Activated CD4-positive, alpha-beta T cell treated with anti-CD3 and anti-CD28 coated beads, Interleukin-2, amount 50 U/mL, for 48 hours (primary cell): ENCODE measurements at regions not wholly inside any gene's neighbourhood (a gene's known extent, or its start where the extent isn't known, plus 50 kb on each side); places are given as distances from the start of the nearest gene placed in this dataset.
A peak's percentile ranks its signal among the peaks of the same experiment; 100 is the strongest.

ENCODE experiments used
- DNase-seq, 2 experiments: peaks; one replicate each; pipeline ENCODE4 v3.0.0-alpha.2; 2020

GRCh38 chr4:129561886-129562671 lies 466.1 kb downstream of the C4orf33 start:
- no peak for DNase-seq

GRCh38 chr4:129565214-129565613 lies 469.3 kb downstream of the C4orf33 start:
- no peak for DNase-seq

GRCh38 chr4:129570326-129570725 lies 474.4 kb downstream of the C4orf33 start:
- no peak for DNase-seq

GRCh38 chr4:129578336-129578735 lies 482.4 kb downstream of the C4orf33 start:
- DNase-seq, result no peak

- no peak for DNase-seq
Measured at GRCh38 chr4:129581305-129581704, 485.4 kb downstream of the C4orf33 start.

GRCh38 chr4:129583868-129584267 lies 487.9 kb downstream of the C4orf33 start:
- DNase-seq, result no peak

- no peak for DNase-seq
Measured at GRCh38 chr4:129598582-129598981, 502.6 kb downstream of the C4orf33 start.

GRCh38 chr4:129600898-129601297 lies 504.9 kb downstream of the C4orf33 start:
- no peak for DNase-seq

GRCh38 chr4:129602447-129602846 lies 506.5 kb downstream of the C4orf33 start:
- no peak for DNase-seq

- DNase-seq, result no peak
Measured at GRCh38 chr4:129603241-129603931, 507.4 kb downstream of the C4orf33 start.

GRCh38 chr4:129604632-129605255 lies 508.8 kb downstream of the C4orf33 start:
- DNase-seq, result no peak

- DNase-seq, result no peak
Measured at GRCh38 chr4:129614611-129615010, 518.7 kb downstream of the C4orf33 start.

GRCh38 chr4:129622566-129622965 lies 526.6 kb downstream of the C4orf33 start:
- no peak for DNase-seq

GRCh38 chr4:129623233-129623875 lies 527.4 kb downstream of the C4orf33 start:
- no peak for DNase-seq

GRCh38 chr4:129641179-129641578 lies 545.2 kb downstream of the C4orf33 start:
- DNase-seq, result peak; percentile 50 to 52

GRCh38 chr4:129645461-129645860 lies 549.5 kb downstream of the C4orf33 start:
- DNase-seq, result no peak

GRCh38 chr4:129668092-129668491 lies 572.1 kb downstream of the C4orf33 start:
- no peak for DNase-seq

- DNase-seq, result no peak
Measured at GRCh38 chr4:129672941-129673340, 577.0 kb downstream of the C4orf33 start.

GRCh38 chr4:129675036-129675435 lies 579.1 kb downstream of the C4orf33 start:
- DNase-seq, result no peak

- DNase-seq, result no peak
Measured at GRCh38 chr4:129676934-129677333, 581.0 kb downstream of the C4orf33 start.

- no peak for DNase-seq
Measured at GRCh38 chr4:129682586-129682985, 586.6 kb downstream of the C4orf33 start.

GRCh38 chr4:129707949-129708348 lies 612.0 kb downstream of the C4orf33 start:
- no peak for DNase-seq

GRCh38 chr4:129708784-129709183 lies 612.8 kb downstream of the C4orf33 start:
- no peak for DNase-seq
